RWPE2 (cell line): ENCODE measurements at regions not wholly inside any gene's neighbourhood (a gene's known extent, or its start where the extent isn't known, plus 50 kb on each side); places are given as distances from the start of the nearest gene placed in this dataset.
"Not testable (repeated sequence)": the region's sequence is repeated elsewhere in the genome, so short reads cannot be mapped to it uniquely, and the experiment has no call there.

Source experiments
- ATAC-seq: fragments of 200-7000 bp; cut with Tn5 transposase; 3 replicates; pipeline ENCODE4 v1.9.1; 2021; ENCODE audit warnings: low read depth
- DNase-seq: peaks from one replicate; pipeline ENCODE4 v3.0.0-alpha.2; 2020; ENCODE audit warnings: low spot score
- H3K27ac ChIP-seq: fragments of 450-650 bp; 2 replicates; pipeline ENCODE4 v1.5.1; 2017; ENCODE audit warnings: mild to moderate bottlenecking; ENCODE audit not compliant: poor library complexity, severe bottlenecking
- H3K27me3 ChIP-seq: fragments of 250-450 bp; sonication (Bioruptor Pico); 2 replicates; pipeline ENCODE4 v1.5.1; 2021; ENCODE audit warnings: mild to moderate bottlenecking, moderate library complexity; ENCODE audit not compliant: insufficient read depth, poor library complexity, severe bottlenecking
- H3K36me3 ChIP-seq: fragments of 250-450 bp; sonication (Bioruptor Pico); 2 replicates; pipeline ENCODE4 v1.5.1; 2020; ENCODE audit warnings: low read depth, mild to moderate bottlenecking, moderate library complexity
- H3K4me1 ChIP-seq: fragments of 250-450 bp; sonication (Bioruptor Pico); 2 replicates; pipeline ENCODE4 v1.5.1; 2021; ENCODE audit warnings: mild to moderate bottlenecking, moderate library complexity; ENCODE audit not compliant: insufficient read depth, poor library complexity, severe bottlenecking
- H3K4me3 ChIP-seq: fragments of 250-450 bp; sonication (Bioruptor Pico); 2 replicates; pipeline ENCODE4 v1.5.1; 2021; ENCODE audit warnings: mild to moderate bottlenecking, moderate library complexity; ENCODE audit not compliant: severe bottlenecking
- H3K9me3 ChIP-seq: fragments of 250-450 bp; sonication (Bioruptor Pico); 2 replicates; pipeline ENCODE4 v1.5.1; 2021; ENCODE audit warnings: mild to moderate bottlenecking, moderate library complexity; ENCODE audit not compliant: severe bottlenecking
- TF ChIP-seq, protein P1 (sequence below): fragments of 450-650 bp; IDR thresholded peaks from one replicate; pipeline ENCODE4 v1.5.1; 2017; ENCODE audit warnings: mild to moderate bottlenecking, moderate library complexity; ENCODE audit not compliant: poor library complexity, severe bottlenecking

GRCh38 chr11:130536106-130537040, 87.9 kb downstream of the ADAMTS15 start:
- Histone ChIP-seq H3K27me3 (no peaks in the 10 kb centered on the region), H3K36me3 (no peaks in the 10 kb centered on the region), H3K27ac (no peak overlapping the region), H3K4me3 (no peak overlapping the region), H3K9me3 (no peaks in the 10 kb centered on the region), H3K4me1 (no peaks in the 10 kb centered on the region)
- TF ChIP-seq, protein P1, sequence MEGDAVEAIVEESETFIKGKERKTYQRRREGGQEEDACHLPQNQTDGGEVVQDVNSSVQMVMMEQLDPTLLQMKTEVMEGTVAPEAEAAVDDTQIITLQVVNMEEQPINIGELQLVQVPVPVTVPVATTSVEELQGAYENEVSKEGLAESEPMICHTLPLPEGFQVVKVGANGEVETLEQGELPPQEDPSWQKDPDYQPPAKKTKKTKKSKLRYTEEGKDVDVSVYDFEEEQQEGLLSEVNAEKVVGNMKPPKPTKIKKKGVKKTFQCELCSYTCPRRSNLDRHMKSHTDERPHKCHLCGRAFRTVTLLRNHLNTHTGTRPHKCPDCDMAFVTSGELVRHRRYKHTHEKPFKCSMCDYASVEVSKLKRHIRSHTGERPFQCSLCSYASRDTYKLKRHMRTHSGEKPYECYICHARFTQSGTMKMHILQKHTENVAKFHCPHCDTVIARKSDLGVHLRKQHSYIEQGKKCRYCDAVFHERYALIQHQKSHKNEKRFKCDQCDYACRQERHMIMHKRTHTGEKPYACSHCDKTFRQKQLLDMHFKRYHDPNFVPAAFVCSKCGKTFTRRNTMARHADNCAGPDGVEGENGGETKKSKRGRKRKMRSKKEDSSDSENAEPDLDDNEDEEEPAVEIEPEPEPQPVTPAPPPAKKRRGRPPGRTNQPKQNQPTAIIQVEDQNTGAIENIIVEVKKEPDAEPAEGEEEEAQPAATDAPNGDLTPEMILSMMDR = no peak
- peak; percentile 44 for ATAC-seq
- DNase-seq = no peak

DNA sequence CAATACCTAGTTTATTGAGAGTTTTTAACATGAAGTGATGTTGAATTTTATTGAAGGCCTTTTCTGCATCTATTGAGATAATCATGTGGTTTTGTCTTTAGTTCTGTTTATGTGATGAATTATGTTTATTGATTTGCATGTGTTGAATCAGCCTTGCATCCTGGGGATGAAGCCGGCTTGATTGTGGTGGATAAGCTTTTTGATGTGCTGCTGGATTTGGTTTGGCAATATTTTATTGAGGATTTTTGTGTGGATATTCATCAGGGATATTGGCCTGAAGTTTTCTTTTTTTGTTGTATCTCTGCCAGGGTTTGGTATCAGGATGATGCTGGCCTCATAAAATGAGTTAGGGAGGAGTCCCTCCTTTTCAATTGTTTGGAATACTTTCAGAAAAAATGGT, 91.2 kb downstream of the ADAMTS15 start:
- not testable (repeated sequence) for H3K4me3 ChIP-seq, H3K27me3 ChIP-seq, H3K36me3 ChIP-seq, H3K4me1 ChIP-seq, H3K9me3 ChIP-seq, H3K27ac ChIP-seq, DNase-seq, ATAC-seq

GRCh38 chr11:130544266-130544665, 95.8 kb downstream of the ADAMTS15 start:
- no peak for ATAC-seq
- no peak for DNase-seq
- Histone ChIP-seq H3K27me3 (no peaks in the 10 kb centered on the region), H3K36me3 (no peaks in the 10 kb centered on the region), H3K4me1 (no peaks in the 10 kb centered on the region), H3K27ac (no peak overlapping the region), H3K9me3 (no peaks in the 10 kb centered on the region), H3K4me3 (no peak overlapping the region)
- TF ChIP-seq, protein P1 = no peak

- H3K4me1 ChIP-seq = no peaks in the 10 kb centered on the region
- H3K36me3 ChIP-seq = no peaks in the 10 kb centered on the region
- H3K27ac ChIP-seq = no peak overlapping the region
- no peaks in the 10 kb centered on the region for H3K27me3 ChIP-seq
- TF ChIP-seq, protein P1 = no peak
- H3K9me3 ChIP-seq = no peaks in the 10 kb centered on the region
- H3K4me3 ChIP-seq = no peak overlapping the region
- DNase-seq (no peak), ATAC-seq (no peak)
Observed at GRCh38 chr11:130545449-130546072, 97.1 kb downstream of the ADAMTS15 start.

- no peaks in the 10 kb centered on the region for H3K9me3 ChIP-seq
- DNase-seq (no peak), ATAC-seq (no peak)
- H3K4me3 ChIP-seq = no peak overlapping the region
- no peaks in the 10 kb centered on the region for H3K4me1 ChIP-seq
- TF ChIP-seq, protein P1 = no peak
- no peaks in the 10 kb centered on the region for H3K27me3 ChIP-seq
- H3K36me3 ChIP-seq = no peaks in the 10 kb centered on the region
- H3K27ac ChIP-seq = no peak overlapping the region
Observed at GRCh38 chr11:130546438-130546837, 98.0 kb downstream of the ADAMTS15 start.
